ENCODE measurements at regions not wholly inside any gene's neighbourhood (a gene's known extent, or its start where the extent isn't known, plus 50 kb on each side); places are given as distances from the start of the nearest gene placed in this dataset.

GRCh38 chr11:86126862-86127261 lies 58.0 kb upstream of the PICALM start:
- Histone ChIP-seq H3K18ac (ENCODE audit: extremely low read depth, low read length) (no peak overlapping the region), H2BK20ac (ENCODE audit: low read length) (no peak overlapping the region), H3K27me3 (replicated peaks in 1 of 4; ENCODE audit: control insufficient read depth in 3 of 4, extremely low read depth in 1 of 4, insufficient read depth in 3 of 4, low read length in 3 of 4) (no peaks in the 10 kb centered on the region), H4K5ac (ENCODE audit: insufficient read length, low read depth, low read length) (no peak overlapping the region), H4K8ac (ENCODE audit: extremely low read depth, insufficient read depth, low read length) (no peak overlapping the region), H3K14ac (ENCODE audit: insufficient read length) (no peak overlapping the region), H2BK5ac (ENCODE audit: low read depth, low read length) (no peak overlapping the region), H4K20me1 (replicated peaks in 1 of 2; ENCODE audit: control insufficient read depth in 1 of 2, insufficient read depth in 2 of 2, low read length in 2 of 2) (no peaks in the 10 kb centered on the region), H3K9ac (replicated peaks in 1 of 4; ENCODE audit: extremely low read depth in 1 of 4, low read depth in 3 of 4, low read length in 3 of 4) (no peak overlapping the region), H3K56ac (replicated peaks; ENCODE audit: insufficient read length, low read depth, low read length) (no peak overlapping the region), H2AFZ (ENCODE audit: low read length) (no peak overlapping the region), H3K36me3 (ENCODE audit: control insufficient read depth in 2 of 4, insufficient read depth in 4 of 4, low read length in 3 of 4) (no peaks in the 10 kb centered on the region), H3K23me2 (ENCODE audit: low read depth, low read length) (no peaks in the 10 kb centered on the region), H2AK5ac (ENCODE audit: low read depth, low read length) (no peak overlapping the region), H2BK15ac (ENCODE audit: low read length) (no peak overlapping the region), H2BK12ac (ENCODE audit: low read depth, low read length) (no peak overlapping the region), H4K91ac (replicated peaks; ENCODE audit: insufficient read length, low read length) (no peak overlapping the region), H2BK120ac (replicated peaks; ENCODE audit: low read depth, low read length) (no peak overlapping the region), H3K4me1 (replicated peaks in 1 of 4; ENCODE audit: control insufficient read depth in 3 of 4, insufficient read depth in 4 of 4, low read length in 3 of 4) (no peaks in the 10 kb centered on the region), H3K27ac (ENCODE audit: low read depth, low read length) (no peak overlapping the region), H3K79me1 (ENCODE audit: low read depth, low read length) (no peaks in the 10 kb centered on the region), H3K4me3 (ENCODE audit: extremely low read depth in 1 of 4, insufficient read depth in 2 of 4, low read depth in 3 of 4, low read length in 4 of 4) (no peak overlapping the region), H3K9me3 (ENCODE audit: insufficient read depth in 2 of 2, low read depth in 1 of 2, low read length in 1 of 2) (no peaks in the 10 kb centered on the region), H3K4ac (replicated peaks; ENCODE audit: insufficient read length, low read depth, low read length) (no peak overlapping the region), H3K4me2 (ENCODE audit: insufficient read depth in 1 of 2, low read depth in 2 of 2, low read length in 2 of 2) (no peak overlapping the region), H3K23ac (ENCODE audit: insufficient read length) (no peak overlapping the region), H3K79me2 (ENCODE audit: control insufficient read depth in 1 of 2, insufficient read depth in 2 of 2, low read length in 2 of 2) (no peaks in the 10 kb centered on the region)
- no peak for TF ChIP-seq JUN (IDR thresholded peaks at IDR 0.05; ENCODE audit: low read depth, low read length)
- no peak for TF ChIP-seq GTF2F1 (IDR thresholded peaks at IDR 0.05; ENCODE audit: borderline replicate concordance, low read depth, low read length)
- TF ChIP-seq SP2 (IDR thresholded peaks at IDR 0.05; ENCODE audit: low read length), result no peak
- TF ChIP-seq TAF7 (optimal IDR thresholded peaks at IDR 0.05; ENCODE audit: borderline replicate concordance, low read depth, low read length), result no peak
- no peak for TF ChIP-seq RNF2 (IDR thresholded peaks at IDR 0.05; ENCODE audit: borderline replicate concordance, low read depth, low read length, missing control alignments, poor library complexity, severe bottlenecking)
- TF ChIP-seq SP1 (IDR thresholded peaks at IDR 0.05; ENCODE audit: low read depth, low read length), result no peak
- TF ChIP-seq RBBP5 (IDR thresholded peaks at IDR 0.05; ENCODE audit: borderline replicate concordance, low read depth, low read length), result no peak
- TF ChIP-seq POLR2A (IDR thresholded peaks at IDR 0.05; ENCODE audit: control extremely low read depth in 1 of 2, low read depth in 2 of 2, low read length in 2 of 2), result no peak
- TF ChIP-seq EP300 (IDR thresholded peaks at IDR 0.05; ENCODE audit: borderline replicate concordance in 1 of 2, low read depth in 2 of 2, low read length in 2 of 2), result no peak
- no peak for TF ChIP-seq CHD2 (IDR thresholded peaks at IDR 0.05; ENCODE audit: low read length)
- TF ChIP-seq SIX5 (IDR thresholded peaks at IDR 0.05; ENCODE audit: low read depth, low read length), result no peak
- TF ChIP-seq CTBP2 (IDR thresholded peaks at IDR 0.05; ENCODE audit: borderline replicate concordance, insufficient read depth, insufficient read length, low read length), result no peak
- TF ChIP-seq ASH2L (IDR thresholded peaks at IDR 0.05; ENCODE audit: low read length), result no peak
- no peak for TF ChIP-seq KDM4A (IDR thresholded peaks at IDR 0.05; ENCODE audit: low read depth, low read length, severe bottlenecking)
- POLR2A ChIA-PET (ENCODE audit: partially characterized antibody), result no interaction called here
- FAIRE-seq (no peak), DNase-seq (ENCODE audit: low read depth in 1 of 2, low spot score in 2 of 2) (no peak)
- CTCF ChIA-PET (ENCODE audit: partially characterized antibody), result no interaction called here
